ENCODE measurements at regions not wholly inside any gene's neighbourhood (a gene's known extent, or its start where the extent isn't known, plus 50 kb on each side); places are given as distances from the start of the nearest gene placed in this dataset.

- Histone ChIP-seq H3K4ac (replicated peaks; ENCODE audit: insufficient read length, low read depth, low read length) (no peak overlapping the region), H2AK5ac (ENCODE audit: low read depth, low read length) (no peak overlapping the region), H2BK120ac (replicated peaks; ENCODE audit: low read depth, low read length) (no peak overlapping the region), H3K9ac (replicated peaks in 1 of 4; ENCODE audit: extremely low read depth in 1 of 4, low read depth in 3 of 4, low read length in 3 of 4) (no peak overlapping the region), H3K27ac (ENCODE audit: low read depth, low read length) (no peak overlapping the region), H2BK15ac (ENCODE audit: low read length) (no peak overlapping the region), H3K23me2 (ENCODE audit: low read depth, low read length) (no peaks in the 10 kb centered on the region), H4K91ac (replicated peaks; ENCODE audit: insufficient read length, low read length) (no peak overlapping the region), H3K27me3 (replicated peaks in 1 of 4; ENCODE audit: control insufficient read depth in 3 of 4, extremely low read depth in 1 of 4, insufficient read depth in 3 of 4, low read length in 3 of 4) (no peaks in the 10 kb centered on the region), H4K20me1 (replicated peaks in 1 of 2; ENCODE audit: control insufficient read depth in 1 of 2, insufficient read depth in 2 of 2, low read length in 2 of 2) (no peaks in the 10 kb centered on the region), H4K5ac (ENCODE audit: insufficient read length, low read depth, low read length) (no peak overlapping the region), H2BK5ac (ENCODE audit: low read depth, low read length) (no peak overlapping the region), H3K14ac (ENCODE audit: insufficient read length) (no peak overlapping the region), H3K9me3 (ENCODE audit: insufficient read depth in 2 of 2, low read depth in 1 of 2, low read length in 1 of 2) (no peaks in the 10 kb centered on the region), H3K56ac (replicated peaks; ENCODE audit: insufficient read length, low read depth, low read length) (no peak overlapping the region), H3K4me2 (ENCODE audit: insufficient read depth in 1 of 2, low read depth in 2 of 2, low read length in 2 of 2) (no peak overlapping the region), H4K8ac (ENCODE audit: extremely low read depth, insufficient read depth, low read length) (no peak overlapping the region), H2BK20ac (ENCODE audit: low read length) (no peak overlapping the region), H3K79me2 (ENCODE audit: control insufficient read depth in 1 of 2, insufficient read depth in 2 of 2, low read length in 2 of 2) (no peaks in the 10 kb centered on the region), H2BK12ac (ENCODE audit: low read depth, low read length) (no peak overlapping the region), H3K4me1 (replicated peaks in 1 of 4; ENCODE audit: control insufficient read depth in 3 of 4, insufficient read depth in 4 of 4, low read length in 3 of 4) (no peaks in the 10 kb centered on the region), H3K18ac (ENCODE audit: extremely low read depth, low read length) (no peak overlapping the region), H3K4me3 (ENCODE audit: extremely low read depth in 1 of 4, insufficient read depth in 2 of 4, low read depth in 3 of 4, low read length in 4 of 4) (no peak overlapping the region), H3K36me3 (ENCODE audit: control insufficient read depth in 2 of 4, insufficient read depth in 4 of 4, low read length in 3 of 4) (no peaks in the 10 kb centered on the region), H2AFZ (ENCODE audit: low read length) (no peak overlapping the region), H3K23ac (ENCODE audit: insufficient read length) (no peak overlapping the region), H3K79me1 (ENCODE audit: low read depth, low read length) (no peaks in the 10 kb centered on the region)
- DNase-seq (ENCODE audit: low read depth in 1 of 2, low spot score in 2 of 2) = no peak
- TF ChIP-seq ATF3 (IDR thresholded peaks at IDR 0.05; ENCODE audit: insufficient read depth, low read depth, low read length) (no peak), JUN (IDR thresholded peaks at IDR 0.05; ENCODE audit: low read depth, low read length) (no peak), CTCF (IDR thresholded peaks at IDR 0.05; ENCODE audit: control extremely low read depth in 1 of 3, insufficient read depth in 1 of 3, low read depth in 1 of 3, low read length in 3 of 3) (no peak), SAP30 (IDR thresholded peaks at IDR 0.05; ENCODE audit: insufficient read depth, insufficient replicate concordance, low read length) (no peak)
- POLR2A ChIA-PET (ENCODE audit: partially characterized antibody) = no interaction called here
- FAIRE-seq = no peak
- CTCF ChIA-PET (ENCODE audit: partially characterized antibody) = no interaction called here
- 85% methylated on average over 3 of the region's 3 CpGs; no CpG with 5 or more reads in 1 of the 2 experiments for WGBS, 2 experiments (ENCODE audit: extremely low coverage in 1 of 2, insufficient coverage in 1 of 2, insufficient read length in 1 of 2, insufficient replicate concordance in 2 of 2, low coverage in 1 of 2, low lambda C conversion rate in 2 of 2, missing lambda C conversion rate in 1 of 2)
These were observed 172.4 kb upstream of the NUDT4 start for GRCh38 chr12:93205361-93205760.

Measured in H1 (cell line).